ENCODE measurements at regions not wholly inside any gene's neighbourhood (a gene's known extent, or its start where the extent isn't known, plus 50 kb on each side); places are given as distances from the start of the nearest gene placed in this dataset.

DNA sequence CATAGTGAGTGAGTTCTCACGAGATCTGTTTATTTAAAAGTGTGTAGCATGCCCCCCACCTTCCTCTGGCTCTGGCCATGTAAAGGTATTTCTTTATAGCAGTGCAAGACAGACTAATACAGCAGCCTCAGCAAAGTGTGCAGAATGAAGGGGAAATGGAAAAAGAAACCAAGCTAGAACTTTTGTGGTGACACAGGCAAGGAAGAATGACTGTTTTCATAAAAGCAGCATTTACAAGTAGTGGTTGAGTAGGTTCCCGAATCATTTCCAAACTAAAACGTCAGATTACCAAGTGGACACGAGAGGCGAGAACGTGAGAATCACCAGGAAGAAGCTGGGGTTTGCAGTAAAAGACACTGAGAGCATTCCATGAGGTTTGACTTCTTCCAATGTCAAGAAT, 100.2 kb upstream of the AKAP13 start:
- TF ChIP-seq CTCF (IDR thresholded peaks at IDR 0.05) (no peak), ZFX (IDR thresholded peaks at IDR 0.05; ENCODE audit: borderline replicate concordance) (no peak)
